AG04450 (cell line): ENCODE measurements at regions not wholly inside any gene's neighbourhood (a gene's known extent, or its start where the extent isn't known, plus 50 kb on each side); places are given as distances from the start of the nearest gene placed in this dataset.

ENCODE experiments used
- CTCF ChIA-PET: fragments of 300-600, 350-600 bp; formaldehyde crosslinking; extraction: SDS; loops from one replicate; lab custom pipeline; 2022; ENCODE audit warnings: antibody characterized with exemption, inconsistent platforms; lab: Charles Lee
- POLR2A ChIA-PET: fragments of 350-600 bp; formaldehyde crosslinking; extraction: SDS; loops from one replicate; lab custom pipeline; 2021; ENCODE audit warnings: antibody characterized with exemption, inconsistent platforms; lab: Yijun Ruan, JAX
- DNase-seq: peaks from one replicate; pipeline ENCODE4 v3.0.0-alpha.2; 2011; ENCODE audit warnings: low read depth, low spot score
- H3K27ac ChIP-seq: one replicate; pipeline ENCODE4 v1.5.1; 2012; ENCODE audit warnings: low read depth, low read length, control low read depth
- H3K27me3 ChIP-seq: one replicate; pipeline ENCODE4 v1.6.0; 2012; ENCODE audit warnings: low read length; ENCODE audit not compliant: control insufficient read depth, insufficient read depth
- H3K4me3 ChIP-seq: 2 replicates; pipeline ENCODE4 v1.5.1; 2011; ENCODE audit warnings: mild to moderate bottlenecking, low read depth, low read length, control low read depth
- H3K9me3 ChIP-seq: 2 replicates; pipeline ENCODE4 v1.5.1; 2012; ENCODE audit warnings: low read length; ENCODE audit not compliant: control insufficient read depth, insufficient read depth
- TF ChIP-seq, protein P1 (sequence below): IDR thresholded peaks from 2 replicates; pipeline ENCODE4 v1.5.1; 2011; ENCODE audit warnings: low read depth, low read length, control low read depth, inconsistent platforms

- POLR2A ChIA-PET: no interaction called here
- CTCF ChIA-PET: no interaction called here
- Histone ChIP-seq H3K9me3 (no peaks in the 10 kb centered on the region; the same call in 1 of the 2 replicates), H3K27me3 (peaks cover 14% of the 10 kb centered on the region), H3K27ac (no peak overlapping the region), H3K4me3 (no peak overlapping the region)
- TF ChIP-seq, protein P1, sequence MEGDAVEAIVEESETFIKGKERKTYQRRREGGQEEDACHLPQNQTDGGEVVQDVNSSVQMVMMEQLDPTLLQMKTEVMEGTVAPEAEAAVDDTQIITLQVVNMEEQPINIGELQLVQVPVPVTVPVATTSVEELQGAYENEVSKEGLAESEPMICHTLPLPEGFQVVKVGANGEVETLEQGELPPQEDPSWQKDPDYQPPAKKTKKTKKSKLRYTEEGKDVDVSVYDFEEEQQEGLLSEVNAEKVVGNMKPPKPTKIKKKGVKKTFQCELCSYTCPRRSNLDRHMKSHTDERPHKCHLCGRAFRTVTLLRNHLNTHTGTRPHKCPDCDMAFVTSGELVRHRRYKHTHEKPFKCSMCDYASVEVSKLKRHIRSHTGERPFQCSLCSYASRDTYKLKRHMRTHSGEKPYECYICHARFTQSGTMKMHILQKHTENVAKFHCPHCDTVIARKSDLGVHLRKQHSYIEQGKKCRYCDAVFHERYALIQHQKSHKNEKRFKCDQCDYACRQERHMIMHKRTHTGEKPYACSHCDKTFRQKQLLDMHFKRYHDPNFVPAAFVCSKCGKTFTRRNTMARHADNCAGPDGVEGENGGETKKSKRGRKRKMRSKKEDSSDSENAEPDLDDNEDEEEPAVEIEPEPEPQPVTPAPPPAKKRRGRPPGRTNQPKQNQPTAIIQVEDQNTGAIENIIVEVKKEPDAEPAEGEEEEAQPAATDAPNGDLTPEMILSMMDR: no peak
- DNase-seq: no peak
Observed at GRCh38 chr2:240306185-240306584, 129.3 kb upstream of the GPC1 start.

DNA sequence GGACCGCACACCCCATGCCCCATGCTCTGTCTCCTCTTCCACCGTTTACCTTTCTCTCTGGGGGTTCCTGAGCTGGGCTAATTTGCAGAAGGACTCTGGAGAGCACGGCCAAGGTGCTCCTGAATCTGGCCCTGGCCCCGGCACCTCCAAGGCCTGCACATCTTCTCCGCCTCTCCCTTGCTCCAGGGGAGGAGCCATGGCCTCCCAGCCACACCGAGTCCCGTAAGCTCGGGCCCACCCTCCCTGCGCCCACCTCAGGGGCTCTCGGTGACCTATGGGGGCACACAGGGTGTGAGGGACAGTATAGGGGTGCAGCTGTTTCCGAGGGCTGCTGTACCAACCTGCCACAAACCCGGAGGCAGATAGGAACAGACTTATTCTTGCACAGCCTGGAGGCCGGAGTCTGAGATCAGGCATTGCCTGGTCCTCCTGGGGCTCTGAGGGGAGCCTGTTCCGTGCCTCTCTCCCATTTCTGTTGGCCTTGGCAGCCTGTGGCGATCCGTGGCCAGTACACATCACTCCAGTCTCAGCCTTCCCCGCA is 127.3 kb upstream of the GPC1 start:
- TF ChIP-seq, protein P1: no peak
- no peaks in the 10 kb centered on the region; the same call in 1 of the 2 replicates for H3K9me3 ChIP-seq
- ChIA-PET POLR2A (no interaction called here), CTCF (no interaction called here)
- DNase-seq: no peak
- H3K4me3 ChIP-seq: no peak overlapping the region
- H3K27ac ChIP-seq: no peak overlapping the region
- H3K27me3 ChIP-seq: peaks cover 14% of the 10 kb centered on the region

DNA sequence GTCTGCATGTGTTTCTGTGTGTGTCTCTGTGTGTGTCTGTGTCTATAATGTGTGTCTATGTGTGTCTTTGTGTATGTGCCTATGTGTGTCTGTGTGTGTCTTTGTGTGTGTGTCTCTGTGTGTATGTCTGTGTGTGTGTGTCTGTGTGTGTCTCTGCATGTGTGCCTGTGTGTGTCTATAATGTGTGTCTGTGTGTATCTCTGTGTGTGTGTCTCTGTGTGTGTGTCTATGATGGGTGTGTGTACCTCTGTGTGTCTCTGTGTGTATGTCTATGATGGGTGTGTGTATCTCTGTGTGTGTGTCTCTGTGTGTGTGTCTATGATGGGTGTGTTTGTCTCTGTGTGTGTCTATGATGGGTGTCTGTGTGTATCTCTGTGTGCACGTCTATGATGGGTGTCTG is 126.2 kb upstream of the GPC1 start:
- H3K4me3 ChIP-seq: no peak overlapping the region
- no peak for DNase-seq
- CTCF ChIA-PET: no interaction called here
- no peaks in the 10 kb centered on the region; the same call in 1 of the 2 replicates for H3K9me3 ChIP-seq
- H3K27me3 ChIP-seq: peaks cover 4% of the 10 kb centered on the region
- POLR2A ChIA-PET: no interaction called here
- TF ChIP-seq, protein P1: no peak
- no peak overlapping the region for H3K27ac ChIP-seq

DNA sequence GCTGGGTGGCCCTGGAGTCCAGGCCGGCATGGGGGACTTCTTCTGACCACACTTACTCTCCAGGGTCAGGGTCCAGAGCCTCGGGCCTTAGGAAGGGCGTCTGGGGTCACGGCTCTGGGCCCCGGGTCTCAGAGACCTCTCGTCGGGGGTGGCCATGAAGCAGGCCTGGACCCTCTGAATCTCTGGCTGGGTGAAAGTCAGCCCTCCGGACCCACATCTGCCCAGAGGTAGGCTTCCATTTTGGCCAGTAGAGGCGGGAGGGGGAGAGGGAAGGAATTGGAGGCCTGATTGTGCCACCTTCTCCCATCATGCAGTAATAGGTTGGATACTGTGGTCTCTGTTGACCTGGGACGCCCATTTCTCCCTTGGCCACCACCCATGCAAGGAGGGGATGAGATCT is 125.3 kb upstream of the GPC1 start:
- Histone ChIP-seq H3K27me3 (peaks cover 4% of the 10 kb centered on the region), H3K4me3 (no peak overlapping the region), H3K9me3 (no peaks in the 10 kb centered on the region; the same call in 1 of the 2 replicates), H3K27ac (no peak overlapping the region)
- TF ChIP-seq, protein P1: no peak
- no peak for DNase-seq
- CTCF ChIA-PET: no interaction called here
- POLR2A ChIA-PET: no interaction called here

DNA sequence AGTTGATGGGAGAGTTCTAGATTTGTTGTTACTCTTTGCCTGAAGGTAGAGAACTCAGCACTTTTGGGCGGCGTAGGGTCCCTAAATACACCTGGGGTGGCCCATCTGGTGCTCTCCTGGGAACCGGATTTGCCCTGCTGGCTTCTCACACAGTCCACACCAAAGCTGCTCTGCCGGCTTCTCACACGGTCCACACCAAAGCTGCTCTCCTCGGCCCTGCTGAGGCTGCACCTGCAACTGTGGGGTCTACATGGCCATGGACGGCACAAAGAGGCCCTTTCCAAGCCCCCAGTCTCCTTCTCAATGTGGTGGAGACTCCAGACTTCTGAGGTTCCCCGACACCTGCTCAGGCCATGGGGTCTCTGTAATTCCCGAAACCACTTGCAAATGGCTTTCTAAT is 124.8 kb upstream of the GPC1 start:
- no peak overlapping the region for H3K27ac ChIP-seq
- peaks cover 4% of the 10 kb centered on the region for H3K27me3 ChIP-seq
- DNase-seq: no peak
- ChIA-PET POLR2A (no interaction called here), CTCF (no interaction called here)
- H3K4me3 ChIP-seq: no peak overlapping the region
- H3K9me3 ChIP-seq: no peaks in the 10 kb centered on the region; the same call in 1 of the 2 replicates
- TF ChIP-seq, protein P1: no peak
